ENCODE measurements at regions not wholly inside any gene's neighbourhood (a gene's known extent, or its start where the extent isn't known, plus 50 kb on each side); places are given as distances from the start of the nearest gene placed in this dataset.

GRCh38 chr5:136538534-136538933 lies 173.2 kb upstream of the TRPC7 start:
- Histone ChIP-seq H3K9me2 (replicated peaks; ENCODE audit: control insufficient read depth, low read length) (no peaks in the 10 kb centered on the region), H3K27me3 (ENCODE audit: control insufficient read depth, low read length) (peaks cover 2% of the 10 kb centered on the region; the same call in 1 of the 2 replicates), H3K9me3 (ENCODE audit: control insufficient read depth, insufficient read depth, low read length) (no peaks in the 10 kb centered on the region), H3K4me3 (ENCODE audit: low read length) (no peak overlapping the region), H3K4me2 (ENCODE audit: low read length) (no peak overlapping the region), H3F3A (ENCODE audit: control insufficient read depth, insufficient read depth) (no peaks in the 10 kb centered on the region), H3K27ac (ENCODE audit: low read depth, low read length) (no peak overlapping the region), H3K36me3 (ENCODE audit: control insufficient read depth, low read length) (no peaks in the 10 kb centered on the region), H4K20me1 (ENCODE audit: control insufficient read depth, insufficient read depth, low read depth, low read length) (no peaks in the 10 kb centered on the region), H3K4me1 (ENCODE audit: control insufficient read depth, low read length) (no peaks in the 10 kb centered on the region), H3K79me2 (ENCODE audit: control insufficient read depth, low read length) (no peaks in the 10 kb centered on the region)
- no peak for TF ChIP-seq EZH2phosphoT487 (IDR thresholded peaks at IDR 0.05; ENCODE audit: borderline replicate concordance, low read length)
- TF ChIP-seq CTCF (IDR thresholded peaks at IDR 0.05; ENCODE audit: low read depth, low read length, poor library complexity, severe bottlenecking) = no peak

GRCh38 chr5:136529081-136529480 lies 163.7 kb upstream of the TRPC7 start:
- Histone ChIP-seq H3K79me2 (ENCODE audit: control insufficient read depth, low read length) (no peaks in the 10 kb centered on the region), H3K9me2 (replicated peaks; ENCODE audit: control insufficient read depth, low read length) (no peaks in the 10 kb centered on the region), H3K4me2 (ENCODE audit: low read length) (no peak overlapping the region), H4K20me1 (ENCODE audit: control insufficient read depth, insufficient read depth, low read depth, low read length) (no peaks in the 10 kb centered on the region), H3F3A (ENCODE audit: control insufficient read depth, insufficient read depth) (no peaks in the 10 kb centered on the region), H3K36me3 (ENCODE audit: control insufficient read depth, low read length) (no peaks in the 10 kb centered on the region), H3K27me3 (ENCODE audit: control insufficient read depth, low read length) (peaks cover 20% of the 10 kb centered on the region; the same call in 1 of the 2 replicates), H3K4me1 (ENCODE audit: control insufficient read depth, low read length) (no peaks in the 10 kb centered on the region), H3K9me3 (ENCODE audit: control insufficient read depth, insufficient read depth, low read length) (no peaks in the 10 kb centered on the region), H3K27ac (ENCODE audit: low read depth, low read length) (no peak overlapping the region), H3K4me3 (ENCODE audit: low read length) (no peak overlapping the region)
- TF ChIP-seq CTCF (IDR thresholded peaks at IDR 0.05; ENCODE audit: low read depth, low read length, poor library complexity, severe bottlenecking) (no peak), EZH2phosphoT487 (IDR thresholded peaks at IDR 0.05; ENCODE audit: borderline replicate concordance, low read length) (no peak)

- Histone ChIP-seq H3K9me2 (replicated peaks; ENCODE audit: control insufficient read depth, low read length) (no peaks in the 10 kb centered on the region), H3K27me3 (ENCODE audit: control insufficient read depth, low read length) (peaks cover 20% of the 10 kb centered on the region; the same call in 1 of the 2 replicates), H3K79me2 (ENCODE audit: control insufficient read depth, low read length) (no peaks in the 10 kb centered on the region), H3K27ac (ENCODE audit: low read depth, low read length) (no peak overlapping the region), H3K36me3 (ENCODE audit: control insufficient read depth, low read length) (no peaks in the 10 kb centered on the region), H3K4me3 (ENCODE audit: low read length) (no peak overlapping the region), H3K4me2 (ENCODE audit: low read length) (no peak overlapping the region), H3F3A (ENCODE audit: control insufficient read depth, insufficient read depth) (no peaks in the 10 kb centered on the region), H3K4me1 (ENCODE audit: control insufficient read depth, low read length) (no peaks in the 10 kb centered on the region), H3K9me3 (ENCODE audit: control insufficient read depth, insufficient read depth, low read length) (no peaks in the 10 kb centered on the region), H4K20me1 (ENCODE audit: control insufficient read depth, insufficient read depth, low read depth, low read length) (no peaks in the 10 kb centered on the region)
- TF ChIP-seq CTCF (IDR thresholded peaks at IDR 0.05; ENCODE audit: low read depth, low read length, poor library complexity, severe bottlenecking) (no peak), EZH2phosphoT487 (IDR thresholded peaks at IDR 0.05; ENCODE audit: borderline replicate concordance, low read length) (no peak)
Measured at GRCh38 chr5:136528481-136529030, 163.2 kb upstream of the TRPC7 start.

Measured in DOHH2 (cell line).